ENCODE measurements at regions not wholly inside any gene's neighbourhood (a gene's known extent, or its start where the extent isn't known, plus 50 kb on each side); places are given as distances from the start of the nearest gene placed in this dataset.
"Not testable (repeated sequence)": the region's sequence is repeated elsewhere in the genome, so short reads cannot be mapped to it uniquely, and the experiment has no call there.

DNA sequence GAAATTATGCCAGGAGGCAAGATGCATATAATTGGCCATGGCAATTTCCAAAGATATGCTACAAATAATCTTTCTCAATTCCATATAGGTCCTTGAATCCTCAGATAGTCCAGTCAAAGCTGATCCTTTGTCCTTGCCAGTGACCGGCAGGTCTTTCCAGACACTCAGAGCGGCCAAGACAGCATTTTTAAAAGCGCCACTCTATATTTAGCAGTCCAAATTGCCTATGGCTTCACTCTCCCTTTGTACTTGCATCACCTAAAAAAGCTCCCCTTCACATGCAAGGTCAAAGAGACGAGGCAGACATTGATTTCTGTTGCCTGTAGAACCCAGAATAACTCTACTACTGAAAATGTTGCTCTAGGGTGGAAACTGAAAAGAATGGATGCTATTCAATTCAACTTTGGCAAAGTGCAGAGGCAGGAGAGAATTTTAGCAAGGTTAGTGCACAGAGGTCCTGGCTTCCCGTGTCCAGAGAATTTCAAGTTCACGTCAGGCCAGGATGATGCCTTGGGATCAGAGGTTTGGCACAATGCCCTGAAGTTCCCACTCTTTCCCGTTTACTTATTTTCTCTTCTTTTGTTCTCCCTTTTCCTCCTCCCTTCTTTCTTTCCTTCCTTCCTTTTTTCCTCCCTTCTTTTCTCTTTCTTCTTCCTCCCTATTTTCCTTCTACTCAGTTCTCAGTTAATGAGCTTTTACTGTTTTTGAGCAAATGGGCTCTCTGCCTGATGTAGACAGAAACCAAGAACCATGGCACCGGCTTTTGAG lies 108.5 kb downstream of the KCNK1 start:
- no peak for DNase-seq (ENCODE audit: low read depth)

DNA sequence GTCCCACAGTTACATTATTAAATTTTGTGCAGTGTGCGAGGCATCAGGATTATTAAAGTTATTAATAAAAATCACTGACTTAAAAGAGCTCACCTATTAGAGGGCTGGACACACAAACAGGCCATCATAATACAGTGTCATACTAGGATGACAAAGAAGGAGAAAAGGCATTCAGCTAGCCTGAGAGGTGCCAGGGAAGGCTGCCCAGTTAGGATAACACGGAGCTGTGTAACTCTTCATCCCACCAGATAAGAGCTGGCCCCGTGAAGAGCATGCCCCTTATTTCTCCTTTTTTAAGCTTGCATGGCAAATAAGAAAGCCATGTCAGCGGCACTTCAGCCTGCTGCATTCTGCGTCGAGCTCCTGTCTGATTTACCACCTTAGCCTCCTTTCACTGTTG lies 109.5 kb downstream of the KCNK1 start:
- no peak for DNase-seq (ENCODE audit: low read depth)

DNA sequence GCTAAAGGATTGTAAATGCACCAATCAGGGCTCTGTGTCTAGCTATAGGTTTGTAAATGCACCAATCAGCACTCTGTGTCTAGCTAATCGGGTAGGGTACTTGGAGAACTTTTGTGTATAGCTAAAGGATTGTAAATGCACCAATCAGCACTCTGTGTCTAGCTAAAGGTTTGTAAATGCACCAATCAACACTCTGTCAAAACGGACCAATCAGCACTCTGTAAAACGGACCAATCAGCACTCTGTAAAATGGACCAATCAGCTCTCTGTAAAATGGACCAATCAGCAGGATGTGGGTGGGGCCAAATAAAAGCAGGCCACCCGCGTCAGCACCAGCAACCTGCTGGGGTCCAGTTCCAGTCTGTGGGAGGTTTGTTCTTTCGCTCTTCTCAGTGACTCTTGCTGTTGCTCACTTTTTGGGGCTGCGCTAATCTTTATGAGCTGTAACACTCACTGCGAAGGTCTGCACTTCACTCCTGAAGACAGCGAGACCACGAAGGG lies 110.3 kb downstream of the KCNK1 start:
- not testable (repeated sequence) for DNase-seq (ENCODE audit: low read depth)

DNA sequence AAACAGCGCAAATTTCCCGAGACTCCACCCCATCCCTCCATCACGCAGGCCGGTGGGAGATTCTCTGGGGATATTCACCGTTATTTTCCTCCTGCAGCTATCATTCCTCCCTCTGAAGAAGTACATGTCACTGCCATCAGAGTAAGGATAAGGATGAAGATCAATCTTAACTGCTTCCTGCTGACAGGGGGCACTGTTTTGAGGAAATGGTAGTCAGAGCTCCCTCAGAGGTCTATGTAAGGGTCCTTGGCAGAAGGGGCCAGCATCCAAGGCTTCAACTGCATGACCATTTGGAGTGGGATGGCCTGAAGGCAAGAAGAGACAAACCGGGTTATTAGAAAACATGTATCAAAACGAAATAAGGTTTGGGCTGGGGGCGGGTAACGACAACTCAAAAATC lies 111.5 kb downstream of the KCNK1 start:
- no peak for DNase-seq (ENCODE audit: low read depth)

DNA sequence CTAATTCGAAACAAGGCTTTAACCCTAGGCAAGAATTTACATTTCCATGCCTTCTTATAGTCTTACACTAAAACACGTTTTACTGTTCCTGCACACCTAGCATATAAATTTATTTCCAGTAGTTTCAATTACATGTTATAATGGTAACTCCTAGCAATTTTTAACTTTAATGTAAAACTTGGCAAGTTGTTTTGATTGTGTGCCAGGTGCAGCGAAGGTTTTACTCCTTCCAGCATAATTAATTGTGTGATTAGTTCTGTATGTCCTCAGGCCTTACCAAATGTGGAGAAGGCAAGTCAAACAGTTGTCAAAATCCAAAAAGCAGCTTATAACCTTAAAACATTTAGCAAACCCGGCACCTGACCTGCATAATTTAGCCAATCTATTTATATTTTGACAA lies 114.8 kb downstream of the KCNK1 start:
- DNase-seq (ENCODE audit: low read depth) = no peak

DNA sequence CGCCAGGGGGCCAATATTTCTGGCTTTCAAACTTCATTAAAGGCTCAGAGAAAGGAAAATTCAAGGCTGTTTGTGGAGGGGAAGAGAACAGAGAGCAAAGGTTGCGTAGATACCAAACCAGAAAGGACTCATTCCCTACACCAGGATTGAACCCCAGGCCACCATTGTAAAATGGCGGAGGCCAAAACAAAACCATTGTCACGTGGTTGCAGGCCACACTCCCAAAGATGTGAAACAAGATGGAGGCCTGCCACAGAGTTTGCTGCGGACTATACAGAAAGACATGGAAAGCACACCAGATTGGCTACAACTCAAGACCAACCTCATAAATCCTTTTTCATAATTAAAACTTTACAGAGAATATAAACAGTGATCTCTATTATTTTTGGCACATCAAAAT lies 116.5 kb downstream of the KCNK1 start:
- no peak for DNase-seq (ENCODE audit: low read depth)

DNA sequence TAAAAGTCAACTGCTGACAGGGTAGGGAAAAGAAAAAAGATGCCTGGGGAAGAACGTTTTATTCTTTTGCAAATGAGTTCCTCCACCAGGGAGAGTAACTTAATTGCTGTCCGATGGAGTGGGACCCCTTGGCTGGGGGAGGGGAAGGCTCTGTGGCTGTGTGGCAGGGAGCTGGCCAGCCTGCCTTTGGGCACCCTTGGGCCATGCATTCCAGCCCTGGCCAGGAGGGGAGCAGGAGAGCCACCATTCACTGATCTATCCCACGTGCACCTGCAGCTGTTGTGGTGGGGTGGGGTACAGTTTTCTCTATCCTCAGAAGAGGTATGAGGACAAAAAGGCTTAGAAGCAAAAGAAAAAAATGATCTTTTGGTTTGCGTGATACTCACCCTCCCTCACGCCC lies 116.9 kb downstream of the KCNK1 start:
- no peak for DNase-seq (ENCODE audit: low read depth)

DNA sequence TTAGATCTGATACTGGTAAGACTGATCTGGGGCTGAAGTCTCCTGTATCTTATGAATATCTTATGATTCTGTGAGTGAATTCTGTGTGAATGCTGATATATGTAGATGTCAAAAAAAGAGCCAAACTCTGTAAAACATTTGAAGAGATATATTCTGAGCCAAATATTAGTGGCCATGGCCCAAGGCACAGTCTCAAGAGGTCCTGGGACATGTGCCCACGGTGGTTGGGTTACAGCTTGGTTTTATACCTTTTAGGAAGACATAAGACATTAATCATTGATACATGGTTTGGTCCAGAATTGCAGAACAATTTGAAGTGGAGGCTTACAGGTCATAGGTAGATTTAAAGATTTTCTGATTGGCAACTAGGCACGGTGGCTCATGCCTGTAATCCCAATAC lies 118.3 kb downstream of the KCNK1 start:
- no peak for DNase-seq (ENCODE audit: low read depth)

DNA sequence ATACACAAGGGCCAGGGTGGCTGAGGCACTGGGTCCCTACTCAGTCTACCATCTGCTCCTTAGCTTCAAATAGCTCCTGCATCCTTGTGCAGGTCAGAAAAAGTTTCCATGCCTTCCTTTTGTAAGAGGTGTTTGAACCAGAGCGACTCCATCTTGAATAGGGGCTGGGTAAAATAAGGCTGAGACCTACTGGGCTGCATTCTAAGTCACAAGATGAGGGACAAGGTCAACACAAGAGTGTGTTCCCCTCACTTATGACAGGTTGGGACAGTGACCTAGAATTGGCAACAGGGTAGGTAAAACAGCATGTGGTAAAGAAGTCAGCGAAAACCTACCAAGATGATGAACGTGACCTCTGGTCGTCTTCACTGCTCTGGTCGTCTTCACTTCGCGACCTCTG lies 120.5 kb downstream of the KCNK1 start:
- no peak for DNase-seq (ENCODE audit: low read depth)

DNA sequence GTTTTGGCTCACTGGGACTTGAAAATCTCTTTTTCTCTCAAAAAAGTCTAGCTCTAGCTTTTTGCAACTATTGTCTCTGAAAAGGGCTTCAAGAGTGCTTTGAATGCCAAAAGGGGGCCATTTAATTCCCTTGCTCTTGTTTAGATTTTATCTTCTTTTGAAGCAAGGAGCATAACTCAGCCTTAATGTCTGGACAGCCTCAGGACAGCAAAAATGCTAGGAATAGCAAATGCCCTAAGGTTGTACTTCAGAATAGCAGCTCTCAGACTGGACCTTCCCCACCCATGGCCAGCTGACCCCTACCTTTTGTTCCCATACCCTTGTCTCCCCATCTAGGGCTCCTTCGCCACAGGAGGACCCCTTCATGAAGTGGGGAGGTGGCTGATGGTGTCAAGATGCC lies 121.4 kb downstream of the KCNK1 start:
- DNase-seq (ENCODE audit: low read depth) = no peak

DNA sequence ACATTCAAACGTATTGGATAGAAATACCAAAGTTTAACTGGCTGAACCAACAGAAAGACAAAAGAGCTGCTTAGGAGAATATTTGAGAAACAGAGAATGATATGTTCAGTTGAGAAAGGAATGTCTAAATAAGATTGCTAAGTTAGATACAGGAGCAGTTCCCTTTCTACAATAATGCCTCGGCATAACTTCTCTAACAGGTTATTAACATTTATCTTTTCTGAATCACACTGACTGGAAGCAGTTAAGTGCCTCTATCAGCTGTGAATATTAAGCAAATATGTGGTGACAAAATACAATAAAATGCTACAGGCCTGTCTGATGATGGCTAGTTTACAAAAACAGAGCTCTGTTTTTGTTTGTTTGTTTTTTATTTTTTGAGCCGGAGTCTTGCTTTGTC lies 121.9 kb downstream of the KCNK1 start:
- DNase-seq (ENCODE audit: low read depth) = no peak

DNA sequence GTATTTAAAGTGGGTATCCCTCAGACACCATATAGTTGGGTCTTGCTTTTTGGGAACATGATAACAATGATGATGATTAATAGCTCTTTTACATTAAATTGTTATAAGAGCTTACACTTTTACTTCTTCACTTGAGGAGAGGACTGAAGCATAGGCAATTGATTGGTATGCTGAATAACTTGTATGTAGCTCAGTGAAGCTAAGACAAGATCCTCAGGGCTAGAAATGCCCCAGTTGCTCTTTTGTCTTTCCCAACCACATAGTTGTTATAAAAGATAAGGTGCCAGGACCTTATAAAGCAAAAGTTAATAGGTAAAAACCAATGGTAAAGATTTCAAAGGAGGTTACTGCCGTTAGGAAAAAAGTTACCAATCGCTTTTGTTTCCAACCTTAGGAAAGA lies 123.4 kb downstream of the KCNK1 start:
- no peak for DNase-seq (ENCODE audit: low read depth)

DNA sequence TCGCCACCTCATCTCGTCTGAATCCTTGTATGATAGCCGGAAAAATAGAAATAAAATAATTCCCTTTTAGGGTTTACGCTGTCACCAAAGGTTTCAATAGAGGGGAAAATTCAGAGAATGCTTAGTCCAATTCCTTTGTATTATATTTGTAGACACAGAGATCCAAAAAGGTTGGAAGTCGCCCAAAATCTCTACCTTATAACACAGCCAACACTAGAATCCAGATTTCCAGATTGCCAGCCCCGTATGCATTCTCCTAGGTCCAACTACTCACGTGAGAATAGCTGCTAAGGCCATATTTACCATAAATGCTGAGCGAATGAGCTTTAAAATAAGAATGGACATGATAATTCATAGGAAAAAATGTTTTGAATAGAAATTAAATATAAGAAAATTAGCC lies 124.5 kb downstream of the KCNK1 start:
- no peak for DNase-seq (ENCODE audit: low read depth)

DNA sequence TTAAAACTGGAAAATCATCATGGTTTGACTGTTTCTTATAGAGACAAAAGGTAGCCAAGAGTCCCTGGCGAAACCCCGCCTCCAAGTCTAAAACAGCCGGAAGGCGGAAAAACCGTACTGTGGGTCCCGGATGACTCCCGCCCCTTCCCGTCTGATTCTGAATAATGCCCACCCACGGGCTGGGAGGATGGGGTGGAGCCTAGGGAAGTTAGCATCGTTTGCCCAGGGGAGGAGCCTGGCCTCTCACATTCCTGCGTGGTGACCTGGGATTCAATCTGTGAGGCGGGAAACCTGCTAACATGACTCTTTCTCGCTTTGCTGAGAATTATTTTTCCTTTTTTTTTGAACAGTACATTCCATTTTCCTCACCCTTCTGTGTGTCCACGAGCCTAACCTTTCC lies 124.9 kb downstream of the KCNK1 start:
- DNase-seq (ENCODE audit: low read depth) = peak; percentile 47

DNA sequence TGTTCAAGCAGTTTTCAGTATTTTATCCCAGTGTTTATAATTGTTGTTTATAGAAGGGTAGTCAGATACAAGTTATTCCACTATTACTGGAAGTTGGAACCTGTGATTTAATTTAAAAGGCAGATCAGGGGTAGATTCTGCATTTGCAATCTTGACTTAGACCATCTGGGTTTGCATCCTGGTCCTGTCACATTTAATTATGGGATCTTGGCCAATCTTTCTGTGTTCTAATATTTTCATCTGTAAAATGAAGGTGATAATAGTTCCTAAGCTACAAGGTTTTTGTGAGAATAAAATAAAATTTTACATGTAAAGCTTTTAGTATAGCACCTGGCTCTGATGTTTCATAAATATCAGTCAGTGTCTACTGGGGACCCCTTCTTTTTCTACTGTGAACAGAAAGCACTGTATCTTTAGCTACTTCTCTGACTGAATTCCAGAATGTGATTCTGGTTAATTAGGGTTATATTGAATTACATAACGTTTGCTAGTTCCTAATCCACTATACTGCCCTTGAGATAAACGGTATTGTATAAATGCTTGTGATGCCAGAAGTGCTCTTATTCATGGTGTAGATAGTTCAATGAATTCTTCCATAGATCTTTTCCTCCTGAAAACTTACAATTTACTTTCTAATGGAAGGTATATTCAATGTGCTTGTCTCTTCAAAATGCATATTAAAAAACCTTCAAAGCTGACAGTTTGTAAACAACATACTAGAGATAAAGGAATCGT lies 131.0 kb downstream of the KCNK1 start:
- no peak for DNase-seq (ENCODE audit: low read depth)

DNA sequence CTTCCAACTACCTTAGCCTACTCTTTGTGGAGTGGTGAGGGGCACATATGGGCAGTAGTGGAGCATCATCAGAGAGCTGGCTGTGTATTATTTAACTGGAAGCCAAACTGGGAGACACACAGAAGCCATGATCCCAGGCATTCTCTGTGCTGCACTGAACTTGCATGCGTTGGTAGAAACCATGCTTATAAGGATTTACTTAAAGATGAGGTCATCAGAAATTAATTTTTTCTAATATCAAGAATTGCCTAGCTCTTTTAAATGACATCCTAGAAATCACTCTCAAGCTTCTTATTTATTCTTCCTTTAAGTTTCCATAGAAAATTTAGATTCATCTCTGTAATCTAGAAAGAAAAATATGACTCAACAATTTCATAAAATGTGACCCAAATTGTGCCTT lies 136.2 kb downstream of the KCNK1 start:
- no peak for DNase-seq (ENCODE audit: low read depth)

DNA sequence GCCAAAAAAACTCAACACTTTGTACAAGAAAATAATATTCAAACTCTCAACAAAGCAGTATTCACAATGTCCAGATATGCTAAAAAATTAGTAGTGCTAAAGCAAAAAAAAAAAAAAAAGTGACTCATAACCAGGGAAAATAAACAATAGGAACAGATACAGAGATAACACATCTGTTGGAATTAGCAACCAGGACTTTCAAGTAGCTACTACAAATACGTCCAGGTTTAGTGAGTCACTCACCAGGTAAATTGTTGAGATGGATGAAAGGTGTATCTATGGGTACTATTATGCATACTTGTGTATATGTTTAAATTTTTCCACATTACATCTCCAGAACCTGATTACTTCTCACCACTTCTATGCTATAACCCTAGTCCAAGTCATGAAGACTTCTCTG lies 144.8 kb upstream of the SLC35F3 start:
- DNase-seq (ENCODE audit: low read depth) = no peak

DNA sequence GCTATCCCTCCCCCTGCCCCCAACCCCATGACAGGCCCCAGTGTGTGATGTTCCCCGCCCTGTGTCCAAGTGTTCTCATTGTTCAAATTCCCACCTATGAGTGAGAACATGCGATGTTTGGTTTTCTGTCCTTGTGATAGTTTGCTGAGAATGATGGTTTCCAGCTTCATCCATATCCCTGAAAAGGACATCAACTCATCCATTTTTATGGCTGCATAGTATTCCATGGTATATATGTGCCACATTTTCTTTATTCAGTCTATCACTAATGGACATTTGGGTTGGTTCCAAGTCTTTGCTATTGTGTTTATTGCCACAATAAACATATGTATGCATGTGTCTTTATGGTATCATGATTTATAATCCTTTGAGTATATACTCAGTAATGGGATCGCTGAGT lies 140.2 kb upstream of the SLC35F3 start:
- DNase-seq (ENCODE audit: low read depth) = not testable (repeated sequence)

DNA sequence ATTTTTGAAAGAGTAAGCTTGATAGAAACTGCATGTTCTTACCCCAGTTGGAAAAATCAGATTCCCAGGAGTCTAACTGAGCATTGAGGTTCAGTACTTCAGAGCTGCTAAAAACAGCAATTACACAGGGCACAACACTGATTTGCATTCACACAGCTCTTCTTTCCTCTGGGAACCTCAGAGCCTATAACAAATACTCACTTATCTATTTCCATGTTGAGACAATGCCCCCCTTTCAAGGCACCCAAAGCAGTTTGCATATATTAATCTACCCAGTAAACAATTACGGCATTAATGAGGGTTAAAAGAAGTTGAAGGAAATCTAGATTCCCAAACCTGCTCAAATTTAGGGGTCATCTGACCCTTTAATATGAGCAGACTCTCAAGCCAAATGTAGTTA lies 126.9 kb upstream of the SLC35F3 start:
- no peak for DNase-seq (ENCODE audit: low read depth)

DNA sequence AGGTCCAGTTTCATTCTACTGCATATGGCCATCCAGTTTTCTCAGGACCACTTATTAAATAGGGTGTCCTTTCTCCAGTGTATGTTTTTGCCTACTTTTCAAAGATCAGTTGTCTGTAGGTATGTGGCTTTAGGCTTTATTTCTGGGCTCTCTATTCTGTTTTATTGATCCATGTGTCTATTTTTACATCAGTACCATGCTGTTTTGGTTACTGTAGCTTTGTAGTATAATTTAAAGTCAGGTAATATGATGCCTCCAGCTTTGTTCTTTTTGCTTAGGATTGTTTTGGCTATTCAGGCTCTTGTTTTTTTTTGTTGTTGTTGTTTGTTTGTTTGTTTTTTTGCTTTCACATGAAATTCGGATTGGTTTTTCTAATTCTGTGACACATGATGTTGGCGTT lies 124.4 kb upstream of the SLC35F3 start:
- DNase-seq (ENCODE audit: low read depth) = no peak

DNA sequence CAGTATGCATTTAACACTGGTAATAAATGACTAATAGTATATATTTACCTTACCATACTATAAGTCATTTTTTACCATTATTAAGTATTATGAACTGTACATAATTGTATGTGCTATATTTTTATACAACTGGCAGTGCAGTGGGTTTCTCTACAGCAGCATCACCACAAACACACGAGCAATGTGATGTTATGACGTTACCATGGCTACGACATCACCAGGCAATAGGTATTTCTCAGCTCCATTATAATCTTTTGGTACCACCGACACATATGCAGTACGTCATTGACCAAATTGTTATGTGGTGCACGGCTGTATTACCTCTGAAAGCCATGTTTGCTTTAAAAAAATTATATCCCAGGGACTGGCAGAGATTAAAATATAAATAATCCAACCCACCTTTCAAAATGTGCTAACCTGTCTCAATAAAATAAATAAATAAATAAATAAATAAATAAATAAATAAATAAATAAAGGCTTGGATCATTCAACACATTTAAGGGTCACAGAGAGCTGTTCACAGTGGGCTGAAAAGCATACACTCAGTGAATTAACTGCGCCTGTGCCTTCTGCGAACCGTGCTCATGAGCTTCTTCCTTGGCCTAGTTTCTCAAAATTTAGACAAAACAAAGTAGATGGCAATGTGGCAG lies 121.4 kb upstream of the SLC35F3 start:
- DNase-seq (ENCODE audit: low read depth) = no peak

DNA sequence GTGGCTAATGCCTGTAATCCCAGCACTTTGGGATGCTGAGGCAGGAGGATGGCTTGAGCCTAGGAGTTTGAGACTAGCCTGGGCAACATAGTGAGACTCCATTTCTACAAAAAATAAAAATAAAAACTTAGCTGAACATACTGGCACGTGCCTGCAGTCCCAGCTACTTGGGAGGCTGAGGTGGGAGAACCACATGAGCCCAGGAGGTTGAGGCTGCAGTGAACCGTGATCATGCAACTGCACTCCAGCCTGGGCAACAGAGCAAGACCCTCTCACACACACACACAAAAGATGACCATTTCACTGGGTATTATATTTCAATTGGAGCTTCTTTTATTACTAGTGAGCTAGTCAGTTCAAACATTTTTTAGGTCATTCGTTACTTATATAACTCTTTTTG lies 116.9 kb upstream of the SLC35F3 start:
- DNase-seq (ENCODE audit: low read depth) = no peak

DNA sequence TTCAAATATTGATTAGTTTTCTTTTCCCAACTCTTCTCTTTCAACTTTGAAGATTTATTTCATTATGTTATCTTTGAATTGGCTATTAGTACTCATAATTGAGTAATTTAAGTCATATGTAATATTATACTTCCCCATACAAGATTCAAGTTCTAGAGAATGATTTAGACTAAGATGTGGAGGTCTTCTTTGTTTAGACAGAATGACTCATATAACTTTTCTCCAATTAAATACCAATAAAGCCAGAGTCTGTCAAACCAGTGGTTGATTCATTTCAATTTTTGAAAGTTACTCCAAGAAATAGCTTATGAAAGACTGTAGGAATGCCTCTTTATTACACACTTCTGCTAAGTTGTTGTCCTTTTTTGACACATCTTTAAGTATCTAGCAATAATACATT lies 115.8 kb upstream of the SLC35F3 start:
- DNase-seq (ENCODE audit: low read depth) = no peak

Data from RPMI7951 (cell line).